Epithelial cell of esophagus (primary cell): ENCODE measurements at regions not wholly inside any gene's neighbourhood (a gene's known extent, or its start where the extent isn't known, plus 50 kb on each side); places are given as distances from the start of the nearest gene placed in this dataset.
"Not testable (repeated sequence)": the region's sequence is repeated elsewhere in the genome, so short reads cannot be mapped to it uniquely, and the experiment has no call there.

Experiments used
- DNase-seq: peaks from one replicate; pipeline ENCODE4 v3.0.0; 2010; ENCODE audit warnings: low read depth
- H3K4me3 ChIP-seq: 2 replicates; pipeline ENCODE4 v1.5.1; 2011; ENCODE audit warnings: mild to moderate bottlenecking, low read length, control low read depth
- CTCF ChIP-seq: IDR thresholded peaks from 2 replicates; pipeline ENCODE4 v1.5.1; 2011; ENCODE audit warnings: low read depth, mild to moderate bottlenecking, low read length, control low read depth, inconsistent platforms; ENCODE audit not compliant: insufficient read depth; ENCODE audit errors: missing control alignments

GRCh38 chr16:31676731-31677130, 149.0 kb downstream of the AHSP start:
- DNase-seq = no peak
- no peak for TF ChIP-seq CTCF

DNA sequence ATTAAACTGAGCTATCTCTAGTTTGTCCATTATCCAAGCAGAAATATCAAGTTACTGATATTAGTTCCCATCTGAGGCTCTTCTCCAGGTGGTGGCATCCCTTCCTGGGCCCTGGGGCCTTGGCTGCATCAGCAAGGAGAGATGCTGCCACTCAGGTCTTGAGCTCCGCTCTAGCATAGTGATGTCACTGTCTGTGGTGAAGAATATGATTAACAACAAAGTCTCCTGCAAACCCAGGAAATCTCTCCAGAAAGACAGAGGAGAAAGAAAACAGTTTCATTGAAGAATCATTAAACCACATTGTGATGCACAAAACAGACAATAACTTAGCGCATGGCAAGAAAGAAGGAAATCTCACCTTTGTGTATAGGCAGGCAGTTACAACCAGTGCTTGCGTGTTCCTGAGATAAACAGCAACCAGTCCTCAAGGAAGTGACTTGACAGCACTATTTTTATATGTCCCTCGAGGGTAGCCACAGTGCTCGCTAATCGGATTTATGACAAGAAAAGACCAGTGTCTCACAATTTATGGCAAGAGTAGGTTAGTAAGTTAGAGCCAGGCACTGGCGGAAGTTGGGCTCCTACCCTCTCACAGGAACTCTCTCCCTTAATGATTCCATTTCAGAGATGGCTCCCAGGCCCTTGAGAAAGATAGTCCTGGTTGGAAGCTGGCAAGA, 151.1 kb downstream of the AHSP start:
- DNase-seq = no peak
- no peak overlapping the region for H3K4me3 ChIP-seq
- TF ChIP-seq CTCF = no peak

More at GRCh38 chr16:31676731-31677130, 149.0 kb downstream of the AHSP start:
- no peak overlapping the region for H3K4me3 ChIP-seq

GRCh38 chr16:31689331-31689730, 161.6 kb downstream of the AHSP start:
- H3K4me3 ChIP-seq, DNase-seq: not testable (repeated sequence)

DNA sequence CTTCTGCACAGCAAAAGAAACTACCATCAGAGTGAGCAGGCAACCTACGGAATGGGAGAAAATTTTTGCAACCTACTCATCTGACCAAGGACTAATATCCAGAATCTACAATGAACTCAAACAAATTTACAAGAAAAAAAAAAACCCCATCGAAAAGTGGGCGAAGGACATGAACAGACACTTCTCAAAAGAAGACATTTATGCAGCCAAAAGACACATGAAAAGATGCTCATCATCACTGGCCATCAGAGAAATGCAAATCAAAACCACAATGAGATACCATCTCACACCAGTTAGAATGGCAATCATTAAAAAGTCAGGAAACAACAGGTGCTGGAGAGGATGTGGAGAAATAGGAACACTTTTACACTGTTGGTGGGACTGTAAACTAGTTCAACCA, 164.6 kb downstream of the AHSP start:
- not testable (repeated sequence) for DNase-seq, H3K4me3 ChIP-seq

DNA sequence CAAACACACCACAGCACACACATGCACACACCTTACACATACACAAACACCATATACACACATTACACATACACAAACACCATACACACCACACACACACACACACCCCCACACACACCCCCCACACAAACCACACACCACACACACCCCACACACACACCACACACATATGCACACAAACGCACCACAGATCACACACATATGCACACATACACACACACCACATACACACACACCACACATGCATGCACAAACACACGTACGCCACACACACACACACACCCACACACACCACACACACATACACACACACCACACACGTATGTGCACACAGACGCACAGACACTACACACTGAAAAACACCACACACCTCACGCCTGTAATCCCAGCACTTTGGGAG, 166.0 kb downstream of the AHSP start:
- DNase-seq = no peak
- TF ChIP-seq CTCF = no peak
- H3K4me3 ChIP-seq = no peak overlapping the region

GRCh38 chr16:31694461-31694860, 166.8 kb downstream of the AHSP start:
- no peak for DNase-seq
- H3K4me3 ChIP-seq = no peak overlapping the region
- TF ChIP-seq CTCF = no peak

GRCh38 chr16:31695667-31696066, 168.0 kb downstream of the AHSP start:
- no peak overlapping the region for H3K4me3 ChIP-seq
- no peak for TF ChIP-seq CTCF
- DNase-seq = no peak

DNA sequence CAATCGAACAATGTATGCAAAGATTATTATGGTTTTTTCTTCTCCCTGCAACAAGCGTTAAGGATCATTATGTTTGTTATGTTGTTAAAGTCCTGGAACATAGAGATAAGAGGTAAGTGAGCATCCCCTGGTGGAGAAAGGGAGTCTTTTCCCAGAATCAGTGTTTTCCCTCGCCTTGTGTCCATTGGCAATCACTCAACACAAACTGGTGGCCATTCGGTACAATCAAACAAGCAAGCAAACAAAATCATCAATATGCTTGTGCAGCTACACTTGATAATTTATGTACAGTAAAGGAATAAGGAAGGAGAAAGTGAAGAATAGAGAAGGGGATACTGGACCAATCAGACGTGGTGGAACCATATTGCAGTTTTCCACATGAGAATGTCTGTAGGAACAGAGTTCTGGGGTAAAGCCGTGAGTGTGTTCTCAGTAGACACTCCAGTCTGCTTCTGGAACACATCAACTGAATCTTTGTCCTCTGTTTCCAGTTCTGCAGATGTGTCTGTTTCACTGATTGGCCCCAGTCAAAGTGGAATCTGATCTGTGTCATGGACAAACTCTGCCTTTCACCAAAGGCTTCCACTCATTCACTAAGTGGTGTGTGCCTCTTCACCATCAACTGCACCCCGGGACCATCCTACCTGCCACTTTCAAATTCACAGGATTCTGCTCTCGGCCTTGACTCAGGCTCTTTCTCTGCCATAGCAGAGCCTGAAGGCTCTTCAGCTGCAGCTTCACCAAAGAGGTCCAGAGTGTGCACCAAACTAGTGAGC, 169.5 kb downstream of the AHSP start:
- peak; percentile 66 for DNase-seq
- TF ChIP-seq CTCF = peak; percentile 90
- no peak overlapping the region for H3K4me3 ChIP-seq
